NCI-H2107 treated with DMSO at 0.1 percent for 48 hours (cell line): ENCODE measurements at regions not wholly inside any gene's neighbourhood (a gene's known extent, or its start where the extent isn't known, plus 50 kb on each side); places are given as distances from the start of the nearest gene placed in this dataset.

Source experiments
- DNase-seq: peaks from one replicate; lab custom pipeline; 2025; ENCODE audit not compliant: unreplicated experiment; lab: John Stamatoyannopoulos, UW

DNA sequence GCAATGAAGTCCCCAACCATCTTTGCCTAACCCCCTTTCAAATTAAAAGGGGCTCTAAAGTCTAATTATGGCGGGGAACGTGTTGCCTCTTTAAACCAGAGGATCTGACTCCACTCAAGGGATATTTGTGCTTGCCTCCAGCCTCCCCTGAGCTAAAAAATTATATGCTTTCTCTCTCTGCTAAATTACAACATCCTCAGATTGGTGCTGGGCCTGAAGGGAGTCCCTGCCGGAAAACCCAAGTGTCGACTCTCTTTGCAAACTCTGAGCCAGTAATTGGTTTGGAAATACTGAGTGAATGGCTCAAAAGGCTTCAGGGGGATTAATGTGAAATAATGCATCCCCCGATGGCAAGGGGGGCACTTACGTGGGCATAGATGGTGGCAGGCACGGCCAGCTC is 208.5 kb upstream of the TNRC6C start:
- DNase-seq, result no peak

DNA sequence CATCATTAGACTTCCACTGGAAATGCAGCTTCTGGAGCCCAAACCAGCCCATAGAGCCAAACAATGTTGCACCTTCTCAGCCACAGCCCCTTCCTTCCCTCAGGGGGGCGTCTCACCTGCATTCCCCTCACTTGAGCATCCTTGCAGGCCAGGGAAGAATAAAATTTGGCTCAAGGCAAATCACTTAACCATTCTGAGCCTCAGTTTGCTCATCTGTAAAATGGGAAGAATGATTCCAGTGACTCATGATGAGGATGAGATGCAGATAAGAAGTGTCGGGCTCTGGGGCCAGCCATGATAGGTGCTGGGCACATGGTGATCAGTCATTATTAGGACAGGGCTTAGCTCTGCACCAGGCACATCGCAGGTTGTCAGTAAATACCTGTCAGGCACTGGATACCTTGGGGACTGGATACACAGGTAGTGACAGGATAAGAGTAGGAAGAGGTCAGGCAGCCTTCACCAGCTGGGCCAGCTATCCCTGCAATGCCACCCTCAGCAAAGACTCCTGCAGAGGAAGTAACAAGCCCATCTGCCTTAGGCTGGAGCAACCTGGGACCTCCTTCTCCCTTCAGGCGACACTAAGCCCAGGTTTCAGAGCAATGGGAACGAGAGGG is 208.0 kb upstream of the TNRC6C start:
- no peak for DNase-seq

DNA sequence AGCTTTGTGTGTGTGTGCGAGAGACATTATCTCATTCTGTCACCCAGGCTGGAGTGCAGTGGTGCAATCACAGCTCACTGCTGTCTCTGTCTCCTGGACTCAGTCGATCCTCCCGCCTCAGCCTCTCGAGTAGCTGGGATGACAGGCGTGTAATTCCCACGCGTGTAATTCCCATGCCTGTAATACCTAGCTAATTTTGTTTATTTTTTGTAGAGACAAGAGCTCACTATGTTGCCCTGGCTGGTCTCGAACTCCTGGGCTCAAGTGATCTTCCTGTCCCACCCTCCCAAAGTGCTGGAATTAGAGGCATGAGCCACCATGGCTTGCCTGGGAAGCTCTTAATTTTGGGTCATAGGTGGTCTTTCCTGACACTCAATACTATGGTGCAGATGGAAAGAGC is 205.3 kb upstream of the TNRC6C start:
- DNase-seq, result no peak

DNA sequence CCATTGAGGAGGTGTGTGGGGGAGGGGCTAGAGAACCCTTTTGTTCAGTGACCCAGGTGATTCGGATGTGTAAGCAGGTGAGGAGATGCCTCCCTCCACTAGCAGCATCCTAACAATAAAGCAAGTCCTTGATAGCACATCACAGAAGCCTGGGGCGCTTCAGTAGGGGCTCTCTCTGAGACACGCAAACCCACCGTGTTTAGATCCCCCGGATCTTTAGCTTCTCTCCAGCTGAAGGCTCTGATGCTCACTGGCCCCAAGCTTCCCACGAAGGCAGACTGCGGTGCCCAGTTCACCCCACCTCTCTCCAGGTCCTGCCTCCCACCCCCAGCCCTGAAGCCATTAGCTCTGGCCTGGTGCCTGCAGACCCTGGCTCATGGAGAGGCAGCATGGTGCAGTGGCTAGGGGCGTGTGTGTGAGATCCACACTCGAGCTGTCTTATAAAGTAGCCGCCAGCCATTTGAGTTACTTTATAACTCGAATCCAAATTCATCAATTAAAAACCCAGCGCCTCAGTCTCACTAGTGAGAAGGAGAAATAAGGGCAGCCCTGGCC is 204.7 kb upstream of the TNRC6C start:
- no peak for DNase-seq

DNA sequence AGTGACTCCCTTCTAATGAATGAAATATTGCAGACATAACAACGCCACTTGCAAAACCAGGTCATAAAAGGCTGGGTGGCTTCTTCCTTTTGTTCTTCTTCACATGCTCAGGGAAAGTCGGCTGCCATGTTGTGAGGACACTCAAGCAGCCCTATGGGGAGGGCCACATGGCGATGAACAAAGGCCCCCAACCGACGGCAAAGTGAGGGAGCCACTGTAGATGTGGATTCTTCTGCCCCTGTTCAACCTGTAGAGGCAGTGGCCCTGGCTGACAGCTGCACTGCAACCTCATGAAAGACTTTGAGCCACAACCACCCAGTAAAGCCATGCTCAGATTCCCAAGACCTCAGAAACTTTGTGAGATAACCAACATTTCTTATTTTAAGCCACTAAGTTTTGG is 203.5 kb upstream of the TNRC6C start:
- no peak for DNase-seq

DNA sequence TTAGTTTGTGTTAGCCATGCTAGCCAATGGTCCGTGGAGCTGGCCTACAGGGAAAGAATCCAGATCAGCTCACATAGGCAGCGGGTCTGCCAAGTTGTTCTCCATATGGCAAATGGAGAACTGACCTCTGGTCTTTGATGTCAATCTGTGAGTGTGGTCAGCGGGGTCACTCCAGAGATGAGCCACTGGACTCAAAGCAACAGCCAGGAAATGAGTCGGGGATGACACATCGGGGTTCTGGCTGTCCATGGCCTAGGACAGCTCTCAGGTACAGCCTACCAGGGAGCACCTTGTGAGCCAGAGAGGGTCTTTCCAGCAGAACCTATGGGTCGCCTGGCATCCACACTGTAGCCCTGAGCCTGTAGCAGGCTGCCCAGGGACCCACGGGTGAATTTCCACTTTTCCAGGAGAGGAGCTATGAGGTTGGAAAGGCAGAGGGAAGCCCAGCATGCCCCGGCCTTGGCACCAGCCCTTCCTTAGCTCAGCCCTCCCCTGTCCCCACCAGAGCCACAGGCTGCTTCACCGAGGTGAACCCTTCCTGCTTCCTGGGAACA is 203.0 kb upstream of the TNRC6C start:
- no peak for DNase-seq

DNA sequence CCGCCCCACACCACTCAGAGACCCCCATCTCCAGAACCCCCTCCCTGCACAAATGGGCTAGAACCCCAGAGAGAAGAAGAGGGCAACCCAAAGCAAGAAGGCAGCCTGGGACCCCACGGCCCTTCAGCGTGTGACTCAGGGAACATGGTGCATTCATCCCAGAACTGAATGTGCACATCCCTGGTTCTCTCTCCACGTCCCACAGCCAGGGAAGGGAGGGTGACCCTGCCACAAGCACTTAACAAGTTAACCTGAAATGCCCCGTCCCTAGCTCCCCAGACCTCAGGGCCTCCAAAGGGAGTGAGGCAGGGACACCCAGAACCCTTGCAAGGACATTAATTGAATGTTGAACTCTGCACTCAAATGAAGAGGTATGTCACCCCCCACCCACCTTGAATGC is 202.5 kb upstream of the TNRC6C start:
- DNase-seq, result no peak

DNA sequence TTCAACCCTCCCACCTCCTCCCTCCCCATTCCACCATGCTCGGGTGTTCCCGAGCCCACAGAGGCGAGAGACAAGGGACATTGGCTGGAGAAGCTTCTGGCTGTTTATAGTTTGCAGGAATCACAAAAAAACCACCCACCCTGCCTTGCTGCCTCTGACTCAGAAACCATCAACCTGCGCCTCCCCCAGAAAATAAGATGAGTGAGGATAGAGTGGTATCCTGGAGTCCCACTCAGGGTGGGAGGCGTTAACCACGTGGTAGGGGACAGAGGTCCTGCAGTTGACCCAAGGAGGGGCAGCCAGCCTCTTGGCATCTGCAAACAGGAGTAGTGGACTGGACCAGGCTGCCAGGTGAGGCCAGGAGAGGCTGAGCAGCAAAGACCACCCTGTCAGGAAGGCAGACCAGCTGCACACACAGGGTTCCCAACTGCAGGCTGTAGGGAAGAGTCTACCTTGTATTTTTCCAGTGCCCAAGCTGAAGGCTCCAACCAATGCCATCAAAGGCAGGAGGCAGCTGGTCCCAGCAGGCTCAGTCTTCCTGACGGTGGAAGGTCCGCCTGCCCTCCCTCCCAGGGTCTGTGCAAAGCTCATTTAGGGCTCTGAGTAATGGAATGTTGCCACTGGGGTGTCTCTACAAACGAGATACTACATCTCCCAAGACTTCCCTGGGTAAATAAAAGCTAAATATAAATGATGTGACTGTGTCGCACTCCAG is 201.5 kb upstream of the TNRC6C start:
- no peak for DNase-seq

DNA sequence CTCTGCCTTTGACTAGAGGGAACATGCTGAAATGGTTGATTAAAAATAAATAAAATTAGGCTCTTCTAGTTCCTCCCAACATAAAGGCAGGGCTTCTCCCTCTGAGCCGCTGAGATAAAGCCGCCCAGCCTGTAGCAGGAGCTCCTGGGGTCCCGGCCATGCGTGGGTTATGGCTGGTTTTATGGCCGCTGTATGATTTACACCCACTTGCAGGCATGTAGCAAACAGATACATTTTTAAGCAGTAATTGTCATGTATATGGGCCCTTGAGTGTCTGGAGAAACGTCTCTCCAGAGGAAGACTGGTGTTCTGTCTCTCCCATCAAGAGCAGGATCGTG is 201.0 kb upstream of the TNRC6C start:
- no peak for DNase-seq

DNA sequence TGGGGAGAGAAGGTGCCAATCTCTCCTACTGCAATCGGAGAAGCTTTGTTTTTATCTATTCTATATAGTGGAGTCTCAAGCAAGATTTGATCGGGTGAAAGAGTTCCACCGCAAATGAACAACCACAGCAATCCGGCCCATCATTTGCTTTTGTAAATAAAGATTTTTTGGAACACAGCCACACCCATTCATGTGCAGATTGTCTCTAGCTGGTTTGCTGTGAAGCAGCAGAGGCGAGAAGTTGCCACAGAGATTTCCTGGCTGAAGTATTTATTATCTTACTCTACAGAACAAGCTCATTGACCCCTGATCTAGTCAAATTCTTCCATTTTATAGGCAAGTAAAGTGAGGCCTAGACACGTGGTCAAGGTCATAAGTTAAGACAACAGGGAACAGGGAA is 195.5 kb upstream of the TNRC6C start:
- no peak for DNase-seq

DNA sequence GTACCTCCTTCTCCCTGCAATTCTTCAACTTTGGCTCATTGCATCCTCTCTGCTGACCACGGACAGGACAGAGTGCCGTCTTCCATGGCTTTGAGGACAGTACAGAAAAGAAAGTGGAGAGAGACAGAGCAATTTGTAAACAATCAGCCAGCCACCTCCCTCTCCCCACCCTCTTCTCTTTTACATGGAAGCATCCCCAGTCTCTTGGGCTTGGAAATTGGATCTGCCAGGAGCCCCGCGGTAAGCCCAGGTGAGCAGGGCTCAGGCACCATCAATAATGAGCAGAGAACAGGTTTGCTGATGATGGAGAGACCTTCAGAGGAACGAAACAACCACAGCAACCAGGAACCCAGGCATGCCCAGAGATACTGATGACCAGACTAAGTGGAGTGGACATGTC is 194.9 kb upstream of the TNRC6C start:
- no peak for DNase-seq

DNA sequence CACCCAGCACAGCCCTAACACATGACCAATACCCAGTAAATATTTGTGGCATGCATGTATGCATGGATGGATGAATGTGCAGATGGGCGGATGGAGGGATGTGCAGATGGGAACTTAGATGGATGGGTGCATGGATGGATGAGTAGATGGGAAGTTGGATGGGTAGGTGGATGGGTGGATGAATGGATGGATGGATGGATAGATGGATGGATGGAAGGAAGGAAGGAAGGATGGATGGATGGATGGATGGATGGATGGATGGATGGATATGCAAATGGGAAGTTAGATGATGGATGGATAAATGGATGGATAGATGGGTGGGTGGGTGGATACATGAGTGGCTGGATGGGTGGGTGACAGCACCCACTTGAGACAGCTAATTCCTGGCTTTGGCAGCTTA is 193.2 kb upstream of the TNRC6C start:
- no peak for DNase-seq

DNA sequence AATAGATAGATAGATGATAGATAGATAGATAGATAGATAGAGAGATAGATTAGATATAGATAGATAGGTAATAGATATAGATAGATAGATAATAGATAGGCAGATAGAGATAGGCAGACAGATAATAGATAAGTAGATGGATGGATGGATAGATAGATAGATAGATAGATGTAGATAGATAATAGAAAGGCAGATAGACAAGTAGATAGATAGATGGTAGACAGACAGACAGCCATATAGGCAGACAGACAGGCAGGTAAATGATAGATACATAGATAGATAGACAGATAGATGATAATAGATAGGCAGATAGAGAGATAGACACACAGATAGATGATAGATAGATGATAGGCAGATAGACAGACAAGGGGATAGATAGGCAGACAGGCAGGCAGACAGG is 191.4 kb upstream of the TNRC6C start:
- no peak for DNase-seq

DNA sequence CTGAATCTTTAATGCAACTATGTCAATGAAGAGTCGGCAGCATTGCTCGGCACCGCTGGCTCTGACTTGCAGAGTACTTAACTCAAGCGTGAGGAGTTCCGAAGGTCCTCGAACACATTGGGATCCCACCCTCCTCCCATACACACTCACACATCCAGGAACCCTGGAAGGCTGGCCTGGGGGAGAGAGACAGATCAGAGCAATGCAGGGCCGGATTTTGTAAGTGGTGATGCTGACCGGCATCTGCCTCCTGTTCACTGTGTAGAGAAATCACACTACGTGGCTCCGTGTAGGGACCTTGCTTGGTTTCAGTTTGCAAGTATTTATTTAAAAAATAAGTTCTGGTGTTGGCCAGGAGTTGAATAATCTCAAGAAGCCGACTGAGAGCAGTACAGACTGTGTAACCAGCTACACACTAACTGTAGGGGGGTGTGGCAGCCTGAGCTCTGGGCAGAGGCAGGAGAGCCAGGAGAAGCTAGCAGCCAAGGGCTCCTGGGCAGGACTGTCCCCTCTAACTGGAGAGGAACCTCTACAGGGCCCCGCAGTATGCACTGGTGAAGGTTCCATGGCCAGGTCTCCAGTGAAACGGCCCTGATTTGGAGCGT is 190.2 kb upstream of the TNRC6C start:
- no peak for DNase-seq

DNA sequence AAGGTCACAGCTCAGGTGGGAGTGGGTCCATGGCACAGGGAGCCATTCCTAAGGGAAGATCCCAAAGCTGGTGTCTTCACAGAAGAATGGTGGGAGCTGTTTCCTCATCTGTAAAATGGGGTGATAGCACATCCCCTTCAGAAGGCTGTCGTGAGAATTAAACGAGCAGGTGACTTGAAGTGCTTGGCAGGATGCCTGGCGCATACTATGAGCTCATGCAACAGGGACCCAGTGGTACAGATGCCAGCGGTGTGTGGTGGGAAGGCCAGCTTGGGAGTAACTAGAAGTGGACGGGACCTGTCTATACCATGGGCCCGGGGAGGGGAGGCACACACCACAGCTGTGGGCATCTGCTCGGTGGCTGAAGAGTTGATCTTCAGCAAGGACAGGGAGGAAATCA is 189.3 kb upstream of the TNRC6C start:
- DNase-seq, result peak; percentile 47

DNA sequence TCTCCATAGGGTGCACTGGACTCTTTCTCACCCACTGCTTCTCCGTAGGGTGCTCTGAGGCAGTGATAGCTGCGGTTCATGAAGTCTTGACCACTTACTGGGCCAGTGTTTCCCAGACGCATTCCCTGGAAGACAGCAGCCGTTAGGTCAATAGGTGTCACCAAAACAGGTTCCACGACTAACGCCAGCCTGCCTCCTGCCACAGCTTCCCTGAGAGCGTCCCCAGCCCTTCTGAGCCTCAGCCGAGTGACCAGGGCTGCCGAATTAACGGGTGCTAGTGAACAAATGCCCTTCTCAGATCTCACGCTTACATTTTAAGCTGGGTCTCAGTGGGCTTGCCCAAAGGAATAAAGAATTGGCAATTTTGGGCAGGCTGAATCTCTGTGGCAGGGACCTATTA is 188.7 kb upstream of the TNRC6C start:
- no peak for DNase-seq

DNA sequence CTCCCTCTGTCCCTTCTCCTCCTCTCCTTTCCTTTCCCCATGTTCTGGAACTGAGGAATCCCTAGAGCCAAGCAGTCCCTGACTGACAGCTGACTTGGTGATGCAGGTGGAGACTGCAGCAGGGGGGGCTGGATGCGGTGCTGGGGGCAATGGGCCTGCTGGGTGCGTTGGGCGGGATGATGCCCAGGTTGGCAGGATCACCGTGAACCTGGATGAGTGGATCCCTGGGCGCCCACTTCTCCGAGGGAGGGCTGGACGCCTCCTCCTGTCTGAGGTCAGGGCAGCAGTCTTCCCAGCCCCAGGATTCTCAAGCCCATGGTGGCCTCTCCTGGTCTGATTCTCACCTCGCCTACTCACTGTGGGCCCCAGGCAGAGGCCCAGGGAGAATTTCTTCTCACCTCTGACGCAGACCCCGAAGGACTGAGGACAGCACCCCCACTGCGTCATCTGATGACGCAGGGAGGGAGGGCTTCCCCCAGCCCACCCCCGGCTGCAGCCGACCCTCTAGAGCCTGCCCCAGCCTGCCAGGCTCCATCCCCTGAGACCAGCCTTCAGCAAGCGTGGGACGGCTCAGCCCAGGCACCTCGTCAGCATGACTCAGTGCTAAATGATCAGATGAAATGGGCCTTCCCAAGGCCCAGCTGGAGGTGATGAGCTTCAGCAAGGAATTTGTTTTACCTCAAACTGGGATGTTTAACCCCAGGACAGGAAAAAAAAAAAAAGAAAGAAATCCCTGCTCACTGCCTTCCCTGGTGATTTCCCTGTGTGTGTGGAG is 188.0 kb upstream of the TNRC6C start:
- no peak for DNase-seq

DNA sequence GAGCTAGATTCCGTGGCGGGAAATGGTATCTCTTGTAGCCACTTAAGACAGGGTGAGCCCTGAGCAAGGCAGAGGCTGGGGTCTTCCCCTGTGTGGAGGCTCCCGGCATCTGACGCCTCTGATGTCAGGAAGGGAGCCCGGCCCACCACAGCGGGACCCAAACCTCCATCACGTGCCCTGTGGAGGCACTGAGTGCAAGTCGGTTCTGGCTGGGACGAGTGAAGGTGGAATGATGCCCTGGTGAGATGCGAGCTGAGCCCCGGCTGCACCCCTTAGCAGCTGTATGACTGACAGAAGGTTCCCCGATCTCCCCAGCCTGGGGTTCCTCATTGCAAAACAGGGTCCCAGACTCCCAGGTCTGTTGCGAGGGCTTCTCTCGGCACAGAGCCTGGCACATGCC is 187.4 kb upstream of the TNRC6C start:
- no peak for DNase-seq

DNA sequence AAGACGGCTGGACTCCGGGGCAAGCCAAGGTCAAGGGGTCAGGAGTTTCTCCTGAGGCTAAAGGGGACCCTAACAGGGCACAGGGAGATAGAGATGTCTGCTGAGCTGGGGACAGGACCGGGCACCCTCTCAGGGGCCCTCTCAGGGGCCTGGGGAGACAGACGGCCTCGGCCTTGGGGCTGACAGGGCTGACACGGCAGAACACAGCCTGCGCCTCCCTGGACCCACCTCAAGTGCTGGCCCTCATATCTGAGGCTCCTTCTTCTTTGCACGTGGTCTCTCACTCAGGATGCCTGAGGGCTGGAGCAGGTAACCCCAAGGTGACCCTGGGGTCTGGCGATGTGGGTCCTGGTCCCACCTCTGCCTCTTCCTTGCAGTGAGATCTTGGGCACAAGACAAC is 186.9 kb upstream of the TNRC6C start:
- DNase-seq, result no peak

DNA sequence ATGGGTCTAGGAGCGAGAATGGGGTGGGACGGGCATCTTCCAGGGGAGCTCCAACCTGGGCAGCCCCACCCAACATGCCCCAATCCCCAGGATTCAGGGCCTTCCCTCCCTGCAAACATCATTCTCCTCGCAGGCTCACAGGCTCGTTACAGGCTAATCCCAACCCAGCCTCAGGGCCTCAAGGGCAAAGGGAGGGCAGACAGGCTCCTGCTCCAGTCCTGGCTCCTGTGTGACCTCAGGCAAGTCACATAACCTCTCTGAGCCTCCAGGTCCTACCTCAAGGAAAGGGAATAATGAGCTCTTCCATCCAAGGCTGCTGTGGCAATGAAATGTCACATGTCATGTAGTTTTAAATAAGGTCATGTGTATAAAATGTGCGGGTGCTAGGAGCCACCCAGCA is 186.5 kb upstream of the TNRC6C start:
- no peak for DNase-seq

DNA sequence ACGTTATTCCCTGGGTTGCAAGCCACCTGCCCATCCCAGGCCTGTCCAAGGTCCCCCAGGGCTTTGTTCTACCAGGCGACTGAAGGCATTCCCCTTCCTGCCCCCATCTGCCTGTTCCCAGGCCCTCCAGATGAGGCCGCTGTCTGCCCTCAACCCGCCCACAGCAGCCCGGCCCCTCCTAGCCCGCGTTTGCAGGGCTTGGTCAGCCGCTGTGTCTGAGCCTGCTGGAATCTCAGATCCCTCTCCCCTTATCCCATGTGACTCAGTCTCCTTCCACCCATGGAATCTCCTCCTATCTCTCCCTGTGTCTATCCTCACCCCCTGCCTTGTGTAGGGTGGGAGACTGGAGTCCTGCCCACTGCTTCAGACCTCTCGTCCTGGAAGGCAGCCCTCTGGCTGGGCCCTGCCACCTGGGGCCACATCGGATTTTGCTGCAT is 186.0 kb upstream of the TNRC6C start:
- DNase-seq, result peak; percentile 27
